Karpas-422 (cell line): ENCODE measurements at regions not wholly inside any gene's neighbourhood (a gene's known extent, or its start where the extent isn't known, plus 50 kb on each side); places are given as distances from the start of the nearest gene placed in this dataset.

Experiments used
- DNase-seq: peaks from one replicate; pipeline ENCODE4 v3.0.0-alpha.2; 2015
- H2AFZ ChIP-seq: fragments of 200-600 bp; sonication (generic); 2 replicates; pipeline ENCODE4 v1.6.1; 2014; ENCODE audit warnings: antibody characterized with exemption, low read length, mixed read lengths
- H3K27ac ChIP-seq: fragments of 200-600 bp; sonication (generic); 2 replicates; pipeline ENCODE4 v1.5.1; 2014; ENCODE audit warnings: mild to moderate bottlenecking, low read length, moderate library complexity
- H3K27me3 ChIP-seq: fragments of 200-600 bp; sonication (generic); 2 replicates; pipeline ENCODE4 v1.6.1; 2014; ENCODE audit warnings: low read length, mixed read lengths
- H3K36me3 ChIP-seq: fragments of 200-600 bp; sonication (generic); 2 replicates; pipeline ENCODE4 v1.6.1; 2014; ENCODE audit warnings: low read length, mixed read lengths; ENCODE audit not compliant: insufficient read depth
- H3K4me1 ChIP-seq: fragments of 200-600 bp; sonication (generic); 2 replicates; pipeline ENCODE4 v1.6.1; 2014; ENCODE audit warnings: mild to moderate bottlenecking, low read length, mixed read lengths
- H3K4me2 ChIP-seq: fragments of 200-600 bp; sonication (generic); 2 replicates; pipeline ENCODE4 v1.6.1; 2014; ENCODE audit warnings: low read length, low read depth, mild to moderate bottlenecking; ENCODE audit not compliant: poor library complexity, severe bottlenecking
- H3K4me3 ChIP-seq: fragments of 200-600 bp; sonication (generic); 2 replicates; pipeline ENCODE4 v1.5.1; 2014; ENCODE audit warnings: mild to moderate bottlenecking, antibody characterized with exemption, low read length, mixed read lengths
- H3K79me2 ChIP-seq: fragments of 200-600 bp; sonication (generic); 2 replicates; pipeline ENCODE4 v1.6.1; 2014; ENCODE audit warnings: mild to moderate bottlenecking, low read length, mixed read lengths
- H3K9ac ChIP-seq: fragments of 200-600 bp; sonication (generic); 2 replicates; pipeline ENCODE4 v1.6.0; 2014; ENCODE audit warnings: low read length
- H3K9me2 ChIP-seq: fragments of 200-600 bp; sonication (generic), shearing (Covaris generic); replicated peaks from 2 replicates; pipeline ENCODE4 v1.6.0; 2014; ENCODE audit warnings: mild to moderate bottlenecking, low read length, moderate library complexity; ENCODE audit not compliant: insufficient read depth
- H3K9me3 ChIP-seq: fragments of 300-700, 200-600 bp; sonication (generic); 2 replicates; pipeline ENCODE4 v1.6.1; 2014; ENCODE audit warnings: low read length, mixed read lengths
- H4K20me1 ChIP-seq: fragments of 200-600 bp; sonication (generic); 2 replicates; pipeline ENCODE4 v1.6.1; 2014; ENCODE audit warnings: mild to moderate bottlenecking, antibody characterized with exemption, low read length, low read depth; ENCODE audit not compliant: insufficient read depth

DNA sequence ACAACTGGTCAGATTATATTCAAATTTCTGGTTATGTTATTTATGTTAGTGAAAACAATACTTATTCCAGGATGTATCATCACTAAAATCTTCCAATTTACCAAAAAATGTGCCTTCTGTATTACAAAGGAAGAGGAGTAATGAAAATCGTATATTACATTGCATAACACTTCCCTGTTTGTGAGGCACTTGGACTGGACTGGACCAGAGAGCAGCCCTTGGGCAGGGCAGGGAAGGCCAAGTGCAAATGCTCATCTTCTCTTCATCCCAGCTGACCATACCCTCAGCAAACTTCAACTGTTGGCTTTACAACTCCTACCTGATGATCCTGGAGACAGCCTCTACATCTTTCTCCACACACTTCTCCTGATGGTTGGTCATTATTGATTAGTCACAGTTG is 285.7 kb upstream of the MME start:
- Histone ChIP-seq H3K36me3 (no peaks in the 10 kb centered on the region), H2AFZ (no peak overlapping the region), H3K4me1 (no peaks in the 10 kb centered on the region), H4K20me1 (no peaks in the 10 kb centered on the region), H3K4me2 (no peak overlapping the region), H3K27me3 (no peaks in the 10 kb centered on the region), H3K9ac (no peak overlapping the region), H3K4me3 (no peak overlapping the region), H3K9me3 (no peaks in the 10 kb centered on the region), H3K27ac (no peak overlapping the region), H3K9me2 (no peaks in the 10 kb centered on the region), H3K79me2 (no peaks in the 10 kb centered on the region)
- no peak for DNase-seq

- H3K4me2 ChIP-seq, result no peak overlapping the region
- H3K9ac ChIP-seq, result no peak overlapping the region
- no peaks in the 10 kb centered on the region for H3K9me2 ChIP-seq
- H3K27ac ChIP-seq, result no peak overlapping the region
- no peaks in the 10 kb centered on the region for H3K4me1 ChIP-seq
- H3K36me3 ChIP-seq, result no peaks in the 10 kb centered on the region
- H3K4me3 ChIP-seq, result no peak overlapping the region
- no peak overlapping the region for H2AFZ ChIP-seq
- no peaks in the 10 kb centered on the region for H4K20me1 ChIP-seq
- no peaks in the 10 kb centered on the region for H3K79me2 ChIP-seq
- no peaks in the 10 kb centered on the region for H3K9me3 ChIP-seq
- DNase-seq, result no peak
- H3K27me3 ChIP-seq, result no peaks in the 10 kb centered on the region
Measured at GRCh38 chr3:154792828-154793227, 287.3 kb upstream of the MME start.

- Histone ChIP-seq H3K4me2 (no peak overlapping the region), H2AFZ (no peak overlapping the region), H3K4me1 (no peaks in the 10 kb centered on the region), H3K36me3 (no peaks in the 10 kb centered on the region), H3K4me3 (no peak overlapping the region), H4K20me1 (no peaks in the 10 kb centered on the region), H3K27ac (no peak overlapping the region), H3K9me2 (no peaks in the 10 kb centered on the region), H3K9ac (no peak overlapping the region), H3K79me2 (no peaks in the 10 kb centered on the region), H3K9me3 (no peaks in the 10 kb centered on the region), H3K27me3 (no peaks in the 10 kb centered on the region)
- no peak for DNase-seq
Measured at GRCh38 chr3:154791611-154792010, 288.5 kb upstream of the MME start.

DNA sequence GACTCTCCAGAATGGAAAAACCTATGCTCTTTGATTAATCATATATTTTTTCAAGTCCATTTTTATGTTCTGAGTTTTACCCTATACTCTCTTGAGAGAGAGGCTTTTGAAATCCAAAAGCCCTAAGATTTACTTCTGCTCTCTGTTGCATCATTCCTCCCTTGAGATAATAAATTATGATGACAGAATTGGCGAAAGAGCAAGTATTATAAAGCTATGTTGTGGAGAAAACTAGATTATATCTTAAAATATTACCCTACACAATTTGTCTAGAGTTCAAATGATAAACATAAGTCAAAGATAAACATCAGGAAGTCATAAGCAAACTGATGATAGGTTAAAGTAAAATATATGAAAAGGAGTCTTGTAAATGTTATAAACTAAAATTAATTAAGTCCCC is 293.4 kb upstream of the MME start:
- Histone ChIP-seq H3K4me1 (no peaks in the 10 kb centered on the region), H3K27ac (no peak overlapping the region), H3K9ac (no peak overlapping the region), H4K20me1 (no peaks in the 10 kb centered on the region), H3K27me3 (no peaks in the 10 kb centered on the region), H3K4me2 (no peak overlapping the region), H3K79me2 (no peaks in the 10 kb centered on the region), H2AFZ (no peak overlapping the region), H3K9me3 (no peaks in the 10 kb centered on the region), H3K9me2 (no peaks in the 10 kb centered on the region), H3K4me3 (no peak overlapping the region), H3K36me3 (no peaks in the 10 kb centered on the region)
- no peak for DNase-seq

GRCh38 chr3:154783521-154783931 is 296.6 kb upstream of the MME start:
- H3K27ac ChIP-seq, result no peak overlapping the region
- no peak for DNase-seq
- H3K9me3 ChIP-seq, result no peaks in the 10 kb centered on the region
- H3K27me3 ChIP-seq, result no peaks in the 10 kb centered on the region
- no peaks in the 10 kb centered on the region for H3K36me3 ChIP-seq
- no peak overlapping the region for H2AFZ ChIP-seq
- H3K9me2 ChIP-seq, result no peaks in the 10 kb centered on the region
- H3K4me1 ChIP-seq, result no peaks in the 10 kb centered on the region
- H3K79me2 ChIP-seq, result no peaks in the 10 kb centered on the region
- no peak overlapping the region for H3K9ac ChIP-seq
- H3K4me2 ChIP-seq, result no peak overlapping the region
- H3K4me3 ChIP-seq, result no peak overlapping the region
- no peaks in the 10 kb centered on the region for H4K20me1 ChIP-seq

DNA sequence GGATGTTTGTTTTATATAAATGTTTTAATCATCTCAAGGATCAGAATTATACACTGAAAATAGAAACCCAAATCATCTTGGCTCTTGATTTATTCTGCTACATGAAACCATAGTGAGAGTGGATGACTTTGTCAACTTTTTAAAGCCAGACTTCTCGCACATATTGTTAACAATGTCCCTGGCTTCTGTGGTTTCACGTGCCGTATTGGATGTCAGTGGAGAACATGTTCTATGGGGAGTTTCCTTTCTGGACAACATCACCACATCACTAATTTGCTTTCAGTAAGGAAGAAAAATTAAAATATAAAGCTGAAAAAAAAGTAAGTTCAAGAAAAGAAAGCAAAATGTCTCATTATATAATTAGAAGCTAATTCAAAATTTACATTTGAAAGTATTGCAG is 297.1 kb upstream of the MME start:
- no peak for DNase-seq
- Histone ChIP-seq H3K9me3 (no peaks in the 10 kb centered on the region), H3K9ac (no peak overlapping the region), H3K27me3 (no peaks in the 10 kb centered on the region), H3K79me2 (no peaks in the 10 kb centered on the region), H3K4me1 (no peaks in the 10 kb centered on the region), H2AFZ (no peak overlapping the region), H3K27ac (no peak overlapping the region), H3K9me2 (no peaks in the 10 kb centered on the region), H3K4me3 (no peak overlapping the region), H3K36me3 (no peaks in the 10 kb centered on the region), H4K20me1 (no peaks in the 10 kb centered on the region), H3K4me2 (no peak overlapping the region)

DNA sequence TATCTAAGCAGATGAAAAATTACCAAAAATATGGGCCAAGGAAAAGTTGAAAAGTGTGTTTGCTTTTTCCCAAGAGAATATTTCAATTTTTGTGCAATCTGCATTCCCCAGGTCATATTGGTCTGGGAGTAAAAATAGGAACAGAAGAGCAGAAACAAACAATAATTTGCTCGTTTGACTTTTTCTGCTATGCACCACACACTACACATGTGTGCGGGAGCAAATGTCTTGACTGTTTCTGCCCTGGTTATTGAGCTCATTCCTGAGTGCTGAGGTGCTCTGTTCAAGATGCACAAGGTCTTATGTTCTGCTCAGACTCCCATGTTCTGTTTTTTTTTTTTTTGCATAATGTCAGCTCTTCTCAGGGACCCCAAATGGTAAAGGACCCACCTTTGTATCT is 298.0 kb upstream of the MME start:
- H3K9ac ChIP-seq, result no peak overlapping the region
- no peak for DNase-seq
- H3K4me1 ChIP-seq, result no peaks in the 10 kb centered on the region
- no peaks in the 10 kb centered on the region for H3K36me3 ChIP-seq
- H3K4me3 ChIP-seq, result no peak overlapping the region
- no peak overlapping the region for H2AFZ ChIP-seq
- H3K4me2 ChIP-seq, result no peak overlapping the region
- no peaks in the 10 kb centered on the region for H3K79me2 ChIP-seq
- no peaks in the 10 kb centered on the region for H3K9me3 ChIP-seq
- no peaks in the 10 kb centered on the region for H3K9me2 ChIP-seq
- H3K27ac ChIP-seq, result no peak overlapping the region
- no peaks in the 10 kb centered on the region for H3K27me3 ChIP-seq
- H4K20me1 ChIP-seq, result no peaks in the 10 kb centered on the region

GRCh38 chr3:154781595-154781994 is 298.5 kb upstream of the MME start:
- no peaks in the 10 kb centered on the region for H3K9me2 ChIP-seq
- H3K9me3 ChIP-seq, result no peaks in the 10 kb centered on the region
- no peak overlapping the region for H3K4me3 ChIP-seq
- no peak overlapping the region for H3K4me2 ChIP-seq
- H3K79me2 ChIP-seq, result no peaks in the 10 kb centered on the region
- H2AFZ ChIP-seq, result no peak overlapping the region
- H4K20me1 ChIP-seq, result no peaks in the 10 kb centered on the region
- H3K4me1 ChIP-seq, result no peaks in the 10 kb centered on the region
- H3K27me3 ChIP-seq, result no peaks in the 10 kb centered on the region
- H3K9ac ChIP-seq, result no peak overlapping the region
- H3K27ac ChIP-seq, result no peak overlapping the region
- no peaks in the 10 kb centered on the region for H3K36me3 ChIP-seq
- no peak for DNase-seq

DNA sequence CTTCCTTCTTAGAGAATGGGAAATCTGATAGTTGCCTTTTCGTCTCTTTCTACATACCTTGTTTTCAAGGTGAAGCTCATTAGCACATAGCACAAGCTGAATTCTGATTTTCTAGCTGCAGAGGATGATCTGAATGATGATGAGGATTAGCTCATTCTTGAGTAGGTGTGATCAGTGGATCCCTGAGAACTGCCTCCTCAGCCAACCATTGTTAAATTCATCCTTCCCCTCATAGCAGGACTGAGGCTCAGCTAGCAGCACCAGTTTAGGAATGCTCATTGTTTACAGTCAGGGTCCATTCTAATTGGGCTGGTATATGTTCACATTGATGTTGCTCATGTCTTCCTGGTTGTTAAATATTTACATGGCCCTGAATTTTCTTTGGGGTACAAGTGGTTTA is 299.9 kb upstream of the MME start:
- Histone ChIP-seq H3K9ac (no peak overlapping the region), H3K9me2 (no peaks in the 10 kb centered on the region), H3K4me1 (no peaks in the 10 kb centered on the region), H3K4me3 (no peak overlapping the region), H3K4me2 (no peak overlapping the region), H3K9me3 (no peaks in the 10 kb centered on the region), H3K27ac (no peak overlapping the region), H3K27me3 (no peaks in the 10 kb centered on the region), H4K20me1 (no peaks in the 10 kb centered on the region), H2AFZ (no peak overlapping the region), H3K36me3 (no peaks in the 10 kb centered on the region), H3K79me2 (no peaks in the 10 kb centered on the region)
- DNase-seq, result no peak
